DOHH2 (cell line): ENCODE measurements at regions not wholly inside any gene's neighbourhood (a gene's known extent, or its start where the extent isn't known, plus 50 kb on each side); places are given as distances from the start of the nearest gene placed in this dataset.

ENCODE experiments used
- H3F3A ChIP-seq: fragments of 200-600 bp; sonication (generic), shearing (Covaris generic); 2 replicates; pipeline ENCODE4 v1.6.0; 2016; ENCODE audit warnings: antibody characterized with exemption, mild to moderate bottlenecking; ENCODE audit not compliant: control insufficient read depth, insufficient read depth
- H3K27ac ChIP-seq: fragments of 200-600 bp; sonication (generic); 2 replicates; pipeline ENCODE4 v1.5.1; 2014; ENCODE audit warnings: low read depth, mild to moderate bottlenecking, low read length, moderate library complexity
- H3K27me3 ChIP-seq: fragments of 200-600 bp; sonication (generic); 2 replicates; pipeline ENCODE4 v1.6.1; 2014; ENCODE audit warnings: mild to moderate bottlenecking, low read length, mixed read lengths; ENCODE audit not compliant: control insufficient read depth
- H3K36me3 ChIP-seq: fragments of 200-600 bp; sonication (generic); 2 replicates; pipeline ENCODE4 v1.6.1; 2014; ENCODE audit warnings: mild to moderate bottlenecking, low read length, moderate library complexity, mixed read lengths; ENCODE audit not compliant: control insufficient read depth
- H3K4me1 ChIP-seq: fragments of 200-600 bp; sonication (generic); 2 replicates; pipeline ENCODE4 v1.6.1; 2014; ENCODE audit warnings: mild to moderate bottlenecking, low read length, mixed read lengths; ENCODE audit not compliant: control insufficient read depth
- H3K4me2 ChIP-seq: fragments of 200-600 bp; sonication (generic); 2 replicates; pipeline ENCODE4 v1.6.0; 2014; ENCODE audit warnings: mild to moderate bottlenecking, low read length, moderate library complexity
- H3K4me3 ChIP-seq: fragments of 200-600 bp; sonication (generic); 2 replicates; pipeline ENCODE4 v1.5.1; 2014; ENCODE audit warnings: mild to moderate bottlenecking, low read length, mixed read lengths
- H3K79me2 ChIP-seq: fragments of 200-600 bp; sonication (generic); 2 replicates; pipeline ENCODE4 v1.6.1; 2014; ENCODE audit warnings: mild to moderate bottlenecking, low read length, mixed read lengths; ENCODE audit not compliant: control insufficient read depth
- H3K9me2 ChIP-seq: fragments of 200-600 bp; sonication (generic); replicated peaks from 2 replicates; pipeline ENCODE4 v1.6.1; 2014; ENCODE audit warnings: mild to moderate bottlenecking, low read length, mixed read lengths; ENCODE audit not compliant: control insufficient read depth
- H3K9me3 ChIP-seq: fragments of 200-600 bp; sonication (generic); 2 replicates; pipeline ENCODE4 v1.6.1; 2014; ENCODE audit warnings: antibody characterized with exemption, low read length, mixed read lengths; ENCODE audit not compliant: control insufficient read depth, insufficient read depth
- H4K20me1 ChIP-seq: fragments of 200-600 bp; sonication (generic); 2 replicates; pipeline ENCODE4 v1.6.0; 2014; ENCODE audit warnings: low read depth, mild to moderate bottlenecking, antibody characterized with exemption, low read length, moderate library complexity; ENCODE audit not compliant: control insufficient read depth, insufficient read depth
- EZH2phosphoT487 ChIP-seq: fragments of 200-600 bp; sonication (generic); IDR thresholded peaks from 2 replicates; pipeline ENCODE4 v1.6.1; 2017; ENCODE audit warnings: borderline replicate concordance, mild to moderate bottlenecking, antibody characterized with exemption, low read length, moderate library complexity, mixed read lengths
- TF ChIP-seq, protein P1 (sequence below): fragments of 200-600 bp; sonication (generic); IDR thresholded peaks from one replicate; pipeline ENCODE4 v1.5.1; 2014; ENCODE audit warnings: antibody characterized with exemption, mild to moderate bottlenecking, low read depth, low read length; ENCODE audit not compliant: poor library complexity, severe bottlenecking

DNA sequence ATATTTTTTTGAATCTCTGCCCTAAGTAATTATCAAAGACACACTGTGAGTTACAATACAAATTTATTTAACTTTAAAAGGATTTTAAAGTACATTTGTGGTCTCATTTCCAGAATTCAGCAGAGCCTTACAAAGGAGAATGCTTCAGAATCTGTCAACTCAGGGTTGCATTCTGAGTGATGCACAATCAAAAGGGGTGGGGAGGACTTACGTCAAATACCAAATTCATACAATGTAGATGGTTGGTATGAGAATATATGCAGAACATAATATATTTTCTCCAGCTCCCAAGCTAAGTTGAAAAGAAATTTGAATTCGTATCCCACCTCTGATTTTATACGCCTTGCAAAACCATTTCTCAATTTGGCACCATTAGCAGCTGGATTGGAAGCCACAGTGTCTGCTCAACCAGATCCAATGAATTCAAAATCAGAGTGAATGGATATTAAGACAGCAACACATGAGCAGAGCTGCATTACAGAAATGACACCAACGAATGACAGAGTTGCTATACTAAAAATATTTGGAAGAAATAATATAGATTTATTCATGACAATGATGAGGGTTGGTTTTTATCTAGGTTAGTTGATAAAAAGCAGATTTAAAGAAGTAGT lies 110.4 kb upstream of the CFAP20DC start:
- no peaks in the 10 kb centered on the region for H3K9me3 ChIP-seq
- H4K20me1 ChIP-seq = no peaks in the 10 kb centered on the region
- H3K4me2 ChIP-seq = no peak overlapping the region
- no peaks in the 10 kb centered on the region for H3K9me2 ChIP-seq
- no peak overlapping the region for H3K4me3 ChIP-seq
- H3K27me3 ChIP-seq = no peaks in the 10 kb centered on the region
- no peaks in the 10 kb centered on the region for H3K4me1 ChIP-seq
- no peak for TF ChIP-seq EZH2phosphoT487
- TF ChIP-seq, protein P1, sequence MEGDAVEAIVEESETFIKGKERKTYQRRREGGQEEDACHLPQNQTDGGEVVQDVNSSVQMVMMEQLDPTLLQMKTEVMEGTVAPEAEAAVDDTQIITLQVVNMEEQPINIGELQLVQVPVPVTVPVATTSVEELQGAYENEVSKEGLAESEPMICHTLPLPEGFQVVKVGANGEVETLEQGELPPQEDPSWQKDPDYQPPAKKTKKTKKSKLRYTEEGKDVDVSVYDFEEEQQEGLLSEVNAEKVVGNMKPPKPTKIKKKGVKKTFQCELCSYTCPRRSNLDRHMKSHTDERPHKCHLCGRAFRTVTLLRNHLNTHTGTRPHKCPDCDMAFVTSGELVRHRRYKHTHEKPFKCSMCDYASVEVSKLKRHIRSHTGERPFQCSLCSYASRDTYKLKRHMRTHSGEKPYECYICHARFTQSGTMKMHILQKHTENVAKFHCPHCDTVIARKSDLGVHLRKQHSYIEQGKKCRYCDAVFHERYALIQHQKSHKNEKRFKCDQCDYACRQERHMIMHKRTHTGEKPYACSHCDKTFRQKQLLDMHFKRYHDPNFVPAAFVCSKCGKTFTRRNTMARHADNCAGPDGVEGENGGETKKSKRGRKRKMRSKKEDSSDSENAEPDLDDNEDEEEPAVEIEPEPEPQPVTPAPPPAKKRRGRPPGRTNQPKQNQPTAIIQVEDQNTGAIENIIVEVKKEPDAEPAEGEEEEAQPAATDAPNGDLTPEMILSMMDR = no peak
- H3K27ac ChIP-seq = no peak overlapping the region
- no peaks in the 10 kb centered on the region for H3K79me2 ChIP-seq
- no peaks in the 10 kb centered on the region for H3K36me3 ChIP-seq
- no peaks in the 10 kb centered on the region for H3F3A ChIP-seq

DNA sequence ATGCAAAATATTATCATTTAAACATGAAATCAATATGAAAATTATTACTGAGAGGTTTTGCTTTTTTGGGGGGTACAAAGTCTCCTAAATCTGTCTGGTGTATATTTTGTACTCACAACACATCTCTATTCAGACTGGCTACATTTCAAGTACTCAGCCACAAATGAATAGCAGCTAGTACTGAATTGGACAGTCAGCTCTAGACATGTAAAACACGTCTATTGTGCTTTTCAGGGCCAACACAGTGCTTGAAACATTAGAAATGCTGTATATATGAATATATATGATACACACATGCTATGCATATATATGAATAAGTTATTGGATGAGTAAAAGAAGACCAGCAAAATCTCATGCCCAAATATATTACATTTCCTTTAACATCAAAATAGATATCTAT lies 103.8 kb upstream of the CFAP20DC start:
- no peak overlapping the region for H3K4me2 ChIP-seq
- H3F3A ChIP-seq = no peaks in the 10 kb centered on the region
- no peak overlapping the region for H3K4me3 ChIP-seq
- H3K36me3 ChIP-seq = no peaks in the 10 kb centered on the region
- no peak overlapping the region for H3K27ac ChIP-seq
- no peaks in the 10 kb centered on the region for H4K20me1 ChIP-seq
- no peaks in the 10 kb centered on the region for H3K9me2 ChIP-seq
- H3K9me3 ChIP-seq = no peaks in the 10 kb centered on the region; the same call in 1 of the 2 replicates
- H3K4me1 ChIP-seq = no peaks in the 10 kb centered on the region
- no peak for TF ChIP-seq EZH2phosphoT487
- TF ChIP-seq, protein P1 = no peak
- no peaks in the 10 kb centered on the region for H3K27me3 ChIP-seq
- no peaks in the 10 kb centered on the region for H3K79me2 ChIP-seq

DNA sequence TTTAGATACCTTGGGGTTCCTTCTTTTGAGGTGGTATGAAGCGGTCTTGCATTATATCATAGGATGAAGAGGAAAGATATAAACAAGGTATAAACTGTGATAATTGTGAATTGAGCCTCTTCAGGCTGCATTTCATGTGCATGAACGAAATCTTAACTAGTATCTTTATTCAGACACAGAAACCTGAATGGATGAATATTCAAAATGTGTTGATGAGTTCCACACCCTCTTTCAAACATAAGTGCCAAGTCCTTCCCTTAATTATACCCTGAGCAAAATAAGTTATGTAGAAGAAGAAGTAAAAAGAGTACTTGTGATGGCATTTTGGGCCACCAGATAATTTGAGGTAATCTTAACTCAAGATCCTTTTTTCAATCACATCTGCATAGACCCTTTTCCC lies 103.1 kb upstream of the CFAP20DC start:
- TF ChIP-seq, protein P1 = no peak
- TF ChIP-seq EZH2phosphoT487 = no peak
- no peaks in the 10 kb centered on the region for H3F3A ChIP-seq
- H3K79me2 ChIP-seq = no peaks in the 10 kb centered on the region
- no peaks in the 10 kb centered on the region; the same call in 1 of the 2 replicates for H3K9me3 ChIP-seq
- H3K9me2 ChIP-seq = no peaks in the 10 kb centered on the region
- no peak overlapping the region for H3K27ac ChIP-seq
- no peak overlapping the region for H3K4me3 ChIP-seq
- H3K36me3 ChIP-seq = no peaks in the 10 kb centered on the region
- no peaks in the 10 kb centered on the region for H4K20me1 ChIP-seq
- H3K4me1 ChIP-seq = no peaks in the 10 kb centered on the region
- no peak overlapping the region for H3K4me2 ChIP-seq
- no peaks in the 10 kb centered on the region for H3K27me3 ChIP-seq
